GM18520 (cell line): ENCODE measurements at regions not wholly inside any gene's neighbourhood (a gene's known extent, or its start where the extent isn't known, plus 50 kb on each side); places are given as distances from the start of the nearest gene placed in this dataset.

Source experiments
- ATAC-seq: cut with Tn5 transposase; IDR thresholded peaks from one replicate; pipeline ENCODE4 v1.9.1; 2021; ENCODE audit not compliant: unreplicated experiment

- no peak for ATAC-seq
Measured at GRCh38 chr13:30128095-30128494, 179.3 kb downstream of the KATNAL1 start.

DNA sequence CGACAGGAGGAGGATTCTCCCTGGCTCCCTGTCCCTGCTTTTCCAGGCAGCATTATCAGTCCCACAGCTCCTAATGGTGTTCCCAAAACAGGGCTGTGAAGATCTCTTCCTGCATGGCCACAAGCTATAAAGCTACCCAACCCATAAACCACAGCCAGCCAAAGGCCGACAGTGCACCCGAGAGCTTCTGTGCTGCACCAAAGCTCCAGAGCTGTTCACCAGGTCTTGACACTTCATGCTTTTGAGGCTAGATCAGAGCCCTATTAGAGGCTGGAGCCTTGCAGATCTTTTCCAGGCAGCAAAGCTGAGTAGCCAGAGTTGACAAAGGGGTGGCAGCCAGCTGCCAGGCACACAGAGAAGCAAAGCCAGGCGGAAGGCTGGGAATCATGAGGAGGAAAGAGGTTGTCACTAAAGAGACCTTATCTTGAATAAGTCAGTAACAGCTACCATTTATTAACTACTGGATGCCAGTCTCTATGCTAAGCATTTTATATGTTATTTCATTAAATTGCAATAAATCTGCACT, 180.4 kb downstream of the KATNAL1 start:
- no peak for ATAC-seq

DNA sequence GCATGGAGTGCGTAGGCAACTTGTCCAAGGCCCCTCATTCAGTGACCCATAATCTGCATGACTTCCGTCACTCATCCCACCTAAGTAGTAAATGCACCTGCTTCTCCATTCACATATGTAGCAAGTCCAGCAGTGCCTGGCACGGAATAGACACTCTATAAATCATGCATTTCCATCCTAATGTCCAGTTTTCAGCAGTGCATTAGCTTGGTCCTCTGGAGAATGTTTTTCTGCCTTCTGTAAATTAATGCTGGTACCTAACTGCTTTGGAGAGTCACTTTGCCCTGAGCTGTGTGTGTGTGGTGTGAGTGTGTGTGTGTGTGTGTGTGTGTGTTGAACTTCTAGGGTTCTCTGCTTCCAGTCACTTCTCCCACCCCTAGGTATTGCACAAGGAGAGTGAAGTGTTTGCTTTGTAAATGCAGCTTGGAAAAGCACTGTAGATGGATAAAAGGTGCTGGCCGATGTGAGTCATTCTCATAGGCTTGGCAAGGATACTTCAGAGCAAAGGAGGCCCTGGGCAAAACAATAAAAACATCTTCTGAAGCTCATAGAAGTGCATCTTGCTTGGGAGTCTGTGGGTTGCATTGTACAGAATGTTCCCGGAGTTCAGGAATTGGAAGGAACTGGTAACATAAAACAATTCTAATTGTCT, 181.8 kb downstream of the KATNAL1 start:
- no peak for ATAC-seq

GRCh38 chr13:30124131-30124768, 183.1 kb downstream of the KATNAL1 start:
- no peak for ATAC-seq

DNA sequence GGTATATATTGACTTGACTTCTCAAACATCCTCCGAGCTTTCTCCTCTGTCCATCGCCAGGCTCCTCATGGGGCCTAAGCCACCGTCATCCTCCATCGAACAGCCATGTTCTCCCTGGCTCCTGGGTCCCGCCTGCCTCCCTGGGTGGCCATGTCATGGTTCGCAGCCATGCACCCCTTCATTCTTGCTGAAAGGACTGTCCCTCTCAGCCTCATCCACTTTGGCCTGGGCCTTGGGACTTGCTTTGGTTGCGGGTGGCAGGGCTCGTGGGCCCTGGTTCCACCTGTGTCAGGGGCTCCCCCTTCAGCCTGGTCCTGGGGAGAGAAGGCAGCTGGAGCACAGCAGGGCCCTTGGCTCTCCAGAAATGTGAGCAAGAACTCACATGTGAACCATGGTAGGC, 183.8 kb downstream of the KATNAL1 start:
- ATAC-seq = no peak

- ATAC-seq = no peak
Measured at GRCh38 chr13:30121666-30122065, 185.7 kb downstream of the KATNAL1 start.

GRCh38 chr13:30121244-30121643, 186.1 kb downstream of the KATNAL1 start:
- ATAC-seq = no peak

GRCh38 chr13:30120133-30120822, 187.1 kb downstream of the KATNAL1 start:
- ATAC-seq = no peak

- ATAC-seq = no peak
Measured at GRCh38 chr13:30119476-30119875, 187.9 kb downstream of the KATNAL1 start.

GRCh38 chr13:30116379-30116778, 191.0 kb downstream of the KATNAL1 start:
- ATAC-seq = no peak

- no peak for ATAC-seq
Measured at GRCh38 chr13:30115257-30115600, 192.1 kb downstream of the KATNAL1 start.

DNA sequence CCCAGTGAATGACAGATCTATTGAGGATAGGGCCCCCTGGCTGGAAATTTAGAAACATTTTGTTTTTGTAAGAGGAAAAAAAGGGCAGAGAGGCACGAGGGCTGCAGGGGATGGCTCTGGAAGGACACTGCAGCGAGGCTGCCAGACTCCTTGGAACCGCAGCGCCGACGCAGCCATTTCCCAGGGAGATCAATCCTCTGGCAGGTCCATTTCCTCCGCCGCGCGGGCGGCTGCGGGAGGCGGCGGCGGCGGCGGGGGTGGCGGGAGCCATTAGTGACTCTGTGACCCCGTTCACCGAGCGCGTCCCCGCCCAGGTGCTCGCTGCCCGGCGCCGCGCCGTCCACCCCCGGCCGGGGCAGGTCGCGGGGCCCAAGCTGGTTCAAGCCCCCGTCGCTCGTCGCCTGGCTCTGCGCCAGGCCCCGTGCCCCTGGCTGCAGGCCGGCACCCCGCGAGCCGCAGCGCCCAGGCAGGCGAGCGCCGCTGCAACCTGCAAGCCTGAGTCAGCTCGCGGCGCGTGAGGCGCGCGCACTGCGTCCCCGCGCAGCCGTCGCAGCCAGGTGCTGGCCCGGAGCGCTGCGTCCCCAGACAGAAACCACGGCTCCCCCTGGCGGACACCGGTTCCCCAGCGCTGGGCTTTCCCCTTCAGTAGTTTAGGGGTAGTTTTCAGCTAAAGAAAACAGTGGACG, 192.6 kb downstream of the KATNAL1 start:
- ATAC-seq = peak; percentile 61

DNA sequence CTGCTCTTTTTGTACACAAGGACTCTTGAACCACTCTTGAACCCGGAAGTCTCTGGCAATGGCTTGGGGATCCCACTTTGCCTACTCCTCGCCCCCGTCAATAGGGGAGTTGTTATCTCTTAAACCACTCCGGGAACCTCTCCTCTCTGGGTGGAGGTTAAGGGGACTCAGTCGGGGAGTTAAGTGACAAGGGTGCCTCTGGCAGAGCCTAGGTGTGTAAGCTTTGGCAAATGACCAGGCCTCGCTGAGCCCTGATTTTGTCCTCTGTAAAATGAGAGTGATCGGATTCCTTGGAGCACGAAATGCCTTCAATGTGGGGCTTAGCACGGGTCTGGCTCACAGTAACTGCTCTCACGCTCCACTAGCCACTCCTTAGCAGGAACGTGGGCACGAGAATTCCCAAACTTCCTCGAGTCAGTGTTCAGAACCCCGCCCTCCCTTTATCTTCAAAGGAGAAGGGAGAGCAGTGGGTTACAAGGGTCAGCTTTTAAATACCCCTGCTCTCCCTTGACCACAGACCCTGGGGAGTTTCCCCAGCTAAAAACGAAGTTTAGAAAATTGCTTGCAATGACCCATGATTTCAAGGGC, 193.3 kb downstream of the KATNAL1 start:
- ATAC-seq = no peak

DNA sequence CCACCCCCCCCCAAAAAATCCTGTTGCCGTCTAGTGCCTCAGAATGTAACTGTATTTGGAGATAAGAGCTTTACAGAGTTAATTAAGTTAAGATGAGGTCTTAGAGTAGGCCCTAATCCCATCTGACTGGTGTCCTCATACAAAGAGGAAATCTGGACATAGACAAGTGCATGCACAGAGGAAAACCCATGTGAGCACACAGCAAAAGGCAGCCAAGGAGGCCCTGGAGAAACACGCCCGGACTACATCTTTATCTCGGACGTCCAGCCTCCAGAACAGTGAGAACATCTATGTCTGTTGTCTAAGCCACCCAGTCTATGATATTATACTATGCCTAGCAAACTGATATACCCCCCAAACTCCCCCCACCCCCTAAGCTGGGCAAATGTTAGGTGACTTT, 193.8 kb downstream of the KATNAL1 start:
- ATAC-seq = no peak

- peak; percentile 35 for ATAC-seq
Measured at GRCh38 chr13:30112602-30113435, 194.5 kb downstream of the KATNAL1 start.

DNA sequence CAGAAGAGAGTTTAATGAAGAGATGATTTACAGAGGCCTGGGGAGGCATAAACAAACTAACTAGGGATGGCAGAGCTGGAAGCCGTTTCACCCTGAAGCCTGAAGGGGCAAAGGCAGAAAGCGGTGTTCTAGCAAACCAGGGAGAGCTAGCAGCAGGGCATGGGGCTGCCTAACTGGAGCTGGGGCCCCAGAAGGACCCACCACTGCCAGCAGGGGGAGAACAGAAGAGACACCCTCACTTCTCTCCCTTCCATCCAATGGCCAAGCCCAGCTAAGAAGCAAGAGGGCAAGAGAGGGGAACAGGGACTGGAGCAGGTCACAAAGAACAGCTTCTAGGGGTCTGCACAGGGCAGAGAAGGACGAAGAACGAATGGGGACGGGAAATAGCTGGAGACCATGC, 195.5 kb downstream of the KATNAL1 start:
- ATAC-seq = no peak

- no peak for ATAC-seq
Measured at GRCh38 chr13:30110301-30111070, 196.9 kb downstream of the KATNAL1 start.

DNA sequence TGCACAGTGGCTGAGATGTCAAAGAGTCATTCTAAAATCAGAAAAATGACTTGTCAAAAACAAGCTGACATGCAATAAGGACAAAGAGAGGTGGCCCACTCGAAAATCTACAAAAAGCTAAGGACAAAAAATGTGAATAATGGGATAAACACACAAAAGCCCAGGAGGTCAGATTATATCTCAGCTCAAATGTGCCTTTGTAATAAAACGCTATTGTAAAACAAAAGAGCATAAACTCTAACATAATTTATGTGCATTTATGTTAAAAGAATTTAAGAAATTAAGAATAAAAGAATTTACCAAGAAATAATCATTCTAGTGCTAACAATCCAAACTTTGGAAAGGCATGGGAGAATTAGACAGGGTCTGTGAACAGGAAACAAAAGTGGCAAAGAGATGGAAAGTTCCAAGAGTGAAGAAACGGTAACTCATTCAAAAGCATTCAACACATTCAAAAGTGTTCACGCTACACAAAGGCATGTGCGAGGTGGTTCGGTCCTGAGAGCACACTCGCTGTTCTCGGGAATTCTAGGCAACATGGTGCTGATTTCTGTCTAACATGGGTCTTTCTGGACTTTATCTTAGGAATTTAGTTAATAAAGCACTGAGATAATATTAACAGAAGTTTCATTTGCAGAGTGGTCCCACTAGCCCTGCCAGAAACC, 197.7 kb downstream of the KATNAL1 start:
- no peak for ATAC-seq

- ATAC-seq = no peak
Measured at GRCh38 chr13:30108913-30109237, 198.5 kb downstream of the KATNAL1 start.
